ENCODE measurements at regions not wholly inside any gene's neighbourhood (a gene's known extent, or its start where the extent isn't known, plus 50 kb on each side); places are given as distances from the start of the nearest gene placed in this dataset.

GRCh38 chr11:119472856-119473222 is 49.9 kb upstream of the THY1 start:
- DNase-seq = no peak
